DOHH2 (cell line): ENCODE measurements at regions not wholly inside any gene's neighbourhood (a gene's known extent, or its start where the extent isn't known, plus 50 kb on each side); places are given as distances from the start of the nearest gene placed in this dataset.

Experiments used
- H3F3A ChIP-seq: fragments of 200-600 bp; sonication (generic), shearing (Covaris generic); 2 replicates; pipeline ENCODE4 v1.6.0; 2016; ENCODE audit warnings: antibody characterized with exemption, mild to moderate bottlenecking; ENCODE audit not compliant: control insufficient read depth, insufficient read depth
- H3K27ac ChIP-seq: fragments of 200-600 bp; sonication (generic); 2 replicates; pipeline ENCODE4 v1.5.1; 2014; ENCODE audit warnings: low read depth, mild to moderate bottlenecking, low read length, moderate library complexity
- H3K27me3 ChIP-seq: fragments of 200-600 bp; sonication (generic); 2 replicates; pipeline ENCODE4 v1.6.1; 2014; ENCODE audit warnings: mild to moderate bottlenecking, low read length, mixed read lengths; ENCODE audit not compliant: control insufficient read depth
- H3K36me3 ChIP-seq: fragments of 200-600 bp; sonication (generic); 2 replicates; pipeline ENCODE4 v1.6.1; 2014; ENCODE audit warnings: mild to moderate bottlenecking, low read length, moderate library complexity, mixed read lengths; ENCODE audit not compliant: control insufficient read depth
- H3K4me1 ChIP-seq: fragments of 200-600 bp; sonication (generic); 2 replicates; pipeline ENCODE4 v1.6.1; 2014; ENCODE audit warnings: mild to moderate bottlenecking, low read length, mixed read lengths; ENCODE audit not compliant: control insufficient read depth
- H3K4me2 ChIP-seq: fragments of 200-600 bp; sonication (generic); 2 replicates; pipeline ENCODE4 v1.6.0; 2014; ENCODE audit warnings: mild to moderate bottlenecking, low read length, moderate library complexity
- H3K4me3 ChIP-seq: fragments of 200-600 bp; sonication (generic); 2 replicates; pipeline ENCODE4 v1.5.1; 2014; ENCODE audit warnings: mild to moderate bottlenecking, low read length, mixed read lengths
- H3K79me2 ChIP-seq: fragments of 200-600 bp; sonication (generic); 2 replicates; pipeline ENCODE4 v1.6.1; 2014; ENCODE audit warnings: mild to moderate bottlenecking, low read length, mixed read lengths; ENCODE audit not compliant: control insufficient read depth
- H3K9me2 ChIP-seq: fragments of 200-600 bp; sonication (generic); replicated peaks from 2 replicates; pipeline ENCODE4 v1.6.1; 2014; ENCODE audit warnings: mild to moderate bottlenecking, low read length, mixed read lengths; ENCODE audit not compliant: control insufficient read depth
- H3K9me3 ChIP-seq: fragments of 200-600 bp; sonication (generic); 2 replicates; pipeline ENCODE4 v1.6.1; 2014; ENCODE audit warnings: antibody characterized with exemption, low read length, mixed read lengths; ENCODE audit not compliant: control insufficient read depth, insufficient read depth
- H4K20me1 ChIP-seq: fragments of 200-600 bp; sonication (generic); 2 replicates; pipeline ENCODE4 v1.6.0; 2014; ENCODE audit warnings: low read depth, mild to moderate bottlenecking, antibody characterized with exemption, low read length, moderate library complexity; ENCODE audit not compliant: control insufficient read depth, insufficient read depth
- CTCF ChIP-seq: fragments of 200-600 bp; sonication (generic); IDR thresholded peaks from one replicate; pipeline ENCODE4 v1.5.1; 2014; ENCODE audit warnings: antibody characterized with exemption, mild to moderate bottlenecking, low read depth, low read length; ENCODE audit not compliant: poor library complexity, severe bottlenecking
- EZH2phosphoT487 ChIP-seq: fragments of 200-600 bp; sonication (generic); IDR thresholded peaks from 2 replicates; pipeline ENCODE4 v1.6.1; 2017; ENCODE audit warnings: borderline replicate concordance, mild to moderate bottlenecking, antibody characterized with exemption, low read length, moderate library complexity, mixed read lengths

- H3K27ac ChIP-seq: no peak overlapping the region
- H3K27me3 ChIP-seq: no peaks in the 10 kb centered on the region
- no peaks in the 10 kb centered on the region for H3K4me1 ChIP-seq
- no peaks in the 10 kb centered on the region for H3K9me2 ChIP-seq
- no peaks in the 10 kb centered on the region for H4K20me1 ChIP-seq
- no peaks in the 10 kb centered on the region for H3F3A ChIP-seq
- H3K4me2 ChIP-seq: no peak overlapping the region
- TF ChIP-seq EZH2phosphoT487 (no peak), CTCF (no peak)
- no peak overlapping the region for H3K4me3 ChIP-seq
- H3K9me3 ChIP-seq: peaks cover 2% of the 10 kb centered on the region; the same call in 1 of the 2 replicates
- H3K79me2 ChIP-seq: no peaks in the 10 kb centered on the region
- no peaks in the 10 kb centered on the region for H3K36me3 ChIP-seq
Measured at GRCh38 chr20:60892095-60892813, 359.8 kb upstream of the CDH4 start.

DNA sequence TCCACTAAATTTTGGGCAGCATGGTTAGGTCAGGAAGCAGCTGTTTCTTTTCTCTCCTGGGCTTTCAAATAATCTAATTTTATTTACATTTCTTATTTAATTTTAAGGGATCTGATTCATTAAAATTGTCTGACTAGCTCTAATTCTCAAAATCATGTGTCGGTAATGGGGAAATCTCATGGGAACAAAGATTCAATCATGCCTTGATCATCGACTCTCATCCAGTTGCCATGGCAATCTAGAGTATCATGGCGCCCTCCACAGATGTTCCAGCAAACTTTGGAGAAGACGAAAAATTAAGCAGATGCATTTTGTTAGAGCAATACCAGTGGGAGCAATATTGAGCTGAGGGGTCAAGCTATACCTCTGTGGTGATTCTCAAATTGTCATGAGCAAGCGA is 358.0 kb upstream of the CDH4 start:
- H4K20me1 ChIP-seq: no peaks in the 10 kb centered on the region
- H3K27ac ChIP-seq: no peak overlapping the region
- no peaks in the 10 kb centered on the region for H3F3A ChIP-seq
- H3K9me2 ChIP-seq: no peaks in the 10 kb centered on the region
- H3K36me3 ChIP-seq: no peaks in the 10 kb centered on the region
- no peaks in the 10 kb centered on the region for H3K27me3 ChIP-seq
- no peak overlapping the region for H3K4me3 ChIP-seq
- peaks cover 2% of the 10 kb centered on the region; the same call in 1 of the 2 replicates for H3K9me3 ChIP-seq
- H3K79me2 ChIP-seq: no peaks in the 10 kb centered on the region
- H3K4me2 ChIP-seq: no peak overlapping the region
- TF ChIP-seq EZH2phosphoT487: no peak
- no peak for TF ChIP-seq CTCF
- no peaks in the 10 kb centered on the region for H3K4me1 ChIP-seq

DNA sequence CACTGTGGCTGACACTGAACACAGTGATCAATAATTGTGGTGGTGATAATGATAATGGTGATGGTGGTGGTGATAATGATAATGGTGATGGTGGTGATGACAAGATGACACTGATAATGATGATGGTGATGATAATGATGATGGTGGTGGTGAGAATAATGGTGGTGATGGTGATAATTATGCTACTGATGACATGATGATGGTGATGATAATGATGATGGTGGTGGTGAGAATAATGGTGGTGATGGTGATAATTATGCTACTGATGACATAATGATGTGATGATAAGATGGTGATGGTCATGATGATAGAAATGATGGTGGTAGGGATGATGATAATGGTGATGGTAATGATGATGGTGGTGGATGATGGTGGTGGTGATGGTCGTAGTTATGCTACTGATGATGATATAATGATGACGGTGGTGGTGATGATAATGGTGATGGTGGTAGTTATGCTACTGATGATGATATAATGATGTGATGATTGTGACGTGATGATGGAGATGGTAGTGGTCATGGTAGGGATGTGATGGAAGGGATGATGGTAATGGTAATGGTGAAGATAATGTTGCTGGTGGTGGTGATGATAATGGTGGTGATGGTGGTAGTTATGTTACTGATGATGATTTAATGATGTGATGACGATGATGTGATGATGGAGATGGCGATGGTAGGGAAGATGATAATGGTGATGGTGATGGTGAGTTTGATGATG is 356.5 kb upstream of the CDH4 start:
- H3K4me1 ChIP-seq: no peaks in the 10 kb centered on the region
- no peaks in the 10 kb centered on the region for H3F3A ChIP-seq
- TF ChIP-seq EZH2phosphoT487 (no peak), CTCF (no peak)
- no peaks in the 10 kb centered on the region for H4K20me1 ChIP-seq
- no peak overlapping the region for H3K4me2 ChIP-seq
- no peaks in the 10 kb centered on the region for H3K79me2 ChIP-seq
- no peaks in the 10 kb centered on the region for H3K36me3 ChIP-seq
- no peaks in the 10 kb centered on the region for H3K9me2 ChIP-seq
- no peak overlapping the region for H3K4me3 ChIP-seq
- H3K27me3 ChIP-seq: no peaks in the 10 kb centered on the region
- no peak overlapping the region for H3K27ac ChIP-seq
- peaks cover 2% of the 10 kb centered on the region; the same call in 1 of the 2 replicates for H3K9me3 ChIP-seq
